HCT116 (cell line): ENCODE measurements at regions not wholly inside any gene's neighbourhood (a gene's known extent, or its start where the extent isn't known, plus 50 kb on each side); places are given as distances from the start of the nearest gene placed in this dataset.

ENCODE experiments used
- ATAC-seq: fragments of 200-7000 bp; cut with Tn5 transposase; 2 replicates; pipeline ENCODE4 v1.9.1; 2020; ENCODE audit warnings: mild to moderate bottlenecking, moderate library complexity
- BruUV-seq: library from RNA; stranded (reverse); fragments of 400-500 nt; replicated peaks from 2 replicates; lab custom pipeline; 2021; lab: Mats Ljungman, UMichigan
- CTCF ChIA-PET: fragments of 300-600 bp; sonication (Branson Sonifier 250); formaldehyde crosslinking; loops from one replicate; lab custom pipeline; 2021; ENCODE audit warnings: antibody characterized with exemption; lab: Charles Lee
- POLR2A ChIA-PET: fragments of 300-600, 350-600 bp; sonication (Branson Sonifier 250); formaldehyde crosslinking; loops from one replicate; lab custom pipeline; 2021; ENCODE audit warnings: antibody characterized with exemption; lab: Charles Lee
- RAD21 ChIA-PET, 2 experiments: fragments of 300-600 bp; sonication (Branson Sonifier 250); formaldehyde crosslinking; loops; one replicate each; lab custom pipeline; 2023; ENCODE audit warnings: low total read pairs in 2 of 2; ENCODE audit not compliant: uncharacterized antibody in 2 of 2, unreplicated experiment in 2 of 2, low non-redundant PET in 1 of 2; lab: Charles Lee
- DNase-seq: peaks from one replicate; pipeline ENCODE4 v3.0.0-alpha.2; 2010; ENCODE audit warnings: low read depth, low spot score
- H2AFZ ChIP-seq: fragments of 200-600 bp; shearing (Covaris generic), sonication (generic); 2 replicates; pipeline ENCODE4 v1.6.1; 2017; ENCODE audit warnings: low read depth, mixed run types, mixed read lengths, antibody characterized with exemption, low read length; ENCODE audit not compliant: poor library complexity, severe bottlenecking
- H3K27ac ChIP-seq: 2 replicates; pipeline ENCODE4 v1.5.1; 2012; ENCODE audit warnings: low read depth, low read length
- H3K27me3 ChIP-seq: fragments of 200-600 bp; sonication (generic); 2 replicates; pipeline ENCODE4 v1.6.1; 2016; ENCODE audit warnings: mixed run types, low read length, mixed read lengths; ENCODE audit not compliant: insufficient read depth
- H3K36me3 ChIP-seq, 2 experiments: fragments of 200-500 bp in 1 of 2; fragments of 200-600 bp in 1 of 2; sonication (Bioruptor generic) in 1 of 2; sonication (generic) in 1 of 2; 2 replicates each; pipeline versions ENCODE4 v1.5.1 to v1.6.1; 2014 to 2016; ENCODE audit warnings: low read length in 2 of 2, inconsistent platforms in 1 of 2, mixed read lengths in 1 of 2, mixed run types in 1 of 2; ENCODE audit not compliant: insufficient read depth in 2 of 2, control insufficient read depth in 1 of 2
- H3K4me1 ChIP-seq, 2 experiments: fragments of 200-600 bp in 1 of 2; sonication (generic) in 1 of 2; 2 replicates each; pipeline versions ENCODE4 v1.5.1 to v1.6.1; 2012 to 2017; ENCODE audit warnings: low read length in 2 of 2, inconsistent platforms in 1 of 2, mild to moderate bottlenecking in 1 of 2, mixed read lengths in 1 of 2, mixed run types in 1 of 2, moderate library complexity in 1 of 2; ENCODE audit not compliant: insufficient read depth in 2 of 2, control insufficient read depth in 1 of 2
- H3K4me2 ChIP-seq: fragments of 200-600 bp; sonication (generic); 2 replicates; pipeline ENCODE4 v1.6.1; 2017; ENCODE audit warnings: mixed run types, low read length, mixed read lengths
- H3K4me3 ChIP-seq, 2 experiments: fragments of 200-600 bp in 1 of 2; sonication (generic) in 1 of 2; replicated peaks in 1 of 2; 2 replicates each; pipeline ENCODE4 v1.5.1; 2011 to 2016; ENCODE audit warnings: low read length in 2 of 2, control low read depth in 1 of 2, low read depth in 1 of 2, mild to moderate bottlenecking in 1 of 2, mixed read lengths in 1 of 2, mixed run types in 1 of 2
- H3K79me2 ChIP-seq: fragments of 200-600 bp; sonication (generic); 2 replicates; pipeline ENCODE4 v1.6.1; 2017; ENCODE audit warnings: mild to moderate bottlenecking, mixed run types, low read length, moderate library complexity, mixed read lengths; ENCODE audit not compliant: insufficient read depth
- H3K9ac ChIP-seq: fragments of 200-600 bp; sonication (generic); 2 replicates; pipeline ENCODE4 v1.6.1; 2016; ENCODE audit warnings: low read length, mixed read lengths
- H3K9me2 ChIP-seq: fragments of 200-600 bp; sonication (generic), shearing (Covaris generic); 2 replicates; pipeline ENCODE4 v1.6.1; 2017; ENCODE audit warnings: mixed run types, mild to moderate bottlenecking, moderate library complexity; ENCODE audit not compliant: insufficient read depth
- H3K9me3 ChIP-seq, 2 experiments: fragments of 200-500 bp in 1 of 2; fragments of 200-600 bp in 1 of 2; sonication (Bioruptor generic) in 1 of 2; sonication (generic) in 1 of 2; 2 replicates each; pipeline ENCODE4 v1.6.1; 2014 to 2017; ENCODE audit warnings: low read length in 2 of 2, mixed read lengths in 2 of 2, inconsistent platforms in 1 of 2, low read depth in 1 of 2, mild to moderate bottlenecking in 1 of 2, mixed run types in 1 of 2, moderate library complexity in 1 of 2; ENCODE audit not compliant: control insufficient read depth in 1 of 2, insufficient read depth in 1 of 2
- H4K20me1 ChIP-seq: fragments of 200-600 bp; sonication (generic), shearing (Covaris generic); 2 replicates; pipeline ENCODE4 v1.6.1; 2017; ENCODE audit warnings: mixed run types, mild to moderate bottlenecking, moderate library complexity; ENCODE audit not compliant: insufficient read depth
- CBX3 ChIP-seq: IDR thresholded peaks from 2 replicates; pipeline ENCODE4 v1.6.1; 2012; ENCODE audit warnings: low read depth
- EGR1 ChIP-seq: IDR thresholded peaks from 2 replicates; pipeline ENCODE4 v1.6.1; 2012; ENCODE audit warnings: low read depth
- ELF1 ChIP-seq: IDR thresholded peaks from 2 replicates; pipeline ENCODE4 v1.6.1; 2012; ENCODE audit warnings: low read depth, borderline replicate concordance
- FOSL1 ChIP-seq: IDR thresholded peaks from 2 replicates; pipeline ENCODE4 v1.6.1; 2012; ENCODE audit warnings: low read depth
- MAX ChIP-seq: IDR thresholded peaks from 2 replicates; pipeline ENCODE4 v1.6.1; 2012
- POLR2A ChIP-seq: IDR thresholded peaks from 2 replicates; pipeline ENCODE4 v1.7.0; 2011; ENCODE audit warnings: borderline replicate concordance; ENCODE audit not compliant: insufficient read depth, insufficient read length; ENCODE audit errors: extremely low read depth
- POLR2AphosphoS5 ChIP-seq: IDR thresholded peaks from 2 replicates; pipeline ENCODE4 v1.6.1; 2011; ENCODE audit warnings: mild to moderate bottlenecking, low read depth, low read length, moderate library complexity
- RAD21 ChIP-seq: IDR thresholded peaks from 2 replicates; pipeline ENCODE4 v1.6.1; 2012; ENCODE audit warnings: low read depth, mild to moderate bottlenecking
- SRF ChIP-seq: IDR thresholded peaks from 2 replicates; pipeline ENCODE4 v1.6.1; 2012; ENCODE audit warnings: low read depth
- YY1 ChIP-seq: IDR thresholded peaks from 2 replicates; pipeline ENCODE4 v1.6.1; 2011; ENCODE audit warnings: low read length, low read depth, moderate library complexity, mild to moderate bottlenecking; ENCODE audit not compliant: insufficient replicate concordance; ENCODE audit errors: extremely low read depth
- intact Hi-C: fragments of 100-400 bp; cut with micrococcal nuclease; formaldehyde crosslinking; loops from 2 replicates; pipeline ENCODE4 v1.10.0; 2022
- TF ChIP-seq, protein P1 (sequence below), 3 experiments: fragments of 200-600 bp in 1 of 3; sonication (generic) in 1 of 3; IDR thresholded peaks in 2 of 3; conservative IDR thresholded peaks in 1 of 3; 2 replicates each; pipeline ENCODE4 v1.5.1; 2012 to 2017; ENCODE audit warnings: low read depth in 2 of 3, low read length in 2 of 3, antibody characterized with exemption in 1 of 3, borderline replicate concordance in 1 of 3, control low read depth in 1 of 3, mild to moderate bottlenecking in 1 of 3, mixed read lengths in 1 of 3, mixed run types in 1 of 3, moderate library complexity in 1 of 3; ENCODE audit not compliant: insufficient read depth in 1 of 3

DNA sequence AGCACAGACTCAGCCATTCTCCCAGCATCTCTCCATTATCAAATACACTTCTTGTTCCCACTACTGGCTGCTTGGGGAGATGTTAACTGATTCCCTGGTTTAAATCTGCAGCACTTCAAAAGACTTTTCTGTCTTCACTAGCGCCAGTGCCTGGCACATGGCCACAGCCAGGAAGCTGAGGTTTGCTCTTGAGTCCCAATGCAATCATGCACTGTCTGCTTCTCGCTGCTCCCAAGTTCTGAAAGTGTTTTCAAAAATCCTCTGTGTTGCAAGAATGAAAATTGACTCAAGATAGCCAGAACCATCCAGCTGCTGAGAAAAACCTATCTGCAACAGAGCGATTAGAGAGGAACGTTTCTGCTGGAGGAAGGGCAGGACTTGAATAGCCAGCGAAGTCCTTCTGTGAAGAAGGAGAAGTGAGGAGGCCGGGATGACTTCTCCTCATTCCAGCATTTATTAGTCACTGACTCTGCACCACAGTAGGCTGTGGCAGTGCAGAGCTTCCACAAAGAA, 358.4 kb upstream of the NR2F2 start:
- H3K79me2 ChIP-seq: no peaks in the 10 kb centered on the region
- H3K4me1 ChIP-seq: no peaks in the 10 kb centered on the region
- H3K9ac ChIP-seq: no peak overlapping the region
- intact Hi-C loops: no loop called here
- no peaks in the 10 kb centered on the region for H3K36me3 ChIP-seq
- RAD21 ChIA-PET: no interaction called here
- POLR2A ChIA-PET: no interaction called here
- TF ChIP-seq RAD21 (no peak), CBX3 (no peak), EGR1 (no peak), SRF (no peak)
- TF ChIP-seq, protein P1, sequence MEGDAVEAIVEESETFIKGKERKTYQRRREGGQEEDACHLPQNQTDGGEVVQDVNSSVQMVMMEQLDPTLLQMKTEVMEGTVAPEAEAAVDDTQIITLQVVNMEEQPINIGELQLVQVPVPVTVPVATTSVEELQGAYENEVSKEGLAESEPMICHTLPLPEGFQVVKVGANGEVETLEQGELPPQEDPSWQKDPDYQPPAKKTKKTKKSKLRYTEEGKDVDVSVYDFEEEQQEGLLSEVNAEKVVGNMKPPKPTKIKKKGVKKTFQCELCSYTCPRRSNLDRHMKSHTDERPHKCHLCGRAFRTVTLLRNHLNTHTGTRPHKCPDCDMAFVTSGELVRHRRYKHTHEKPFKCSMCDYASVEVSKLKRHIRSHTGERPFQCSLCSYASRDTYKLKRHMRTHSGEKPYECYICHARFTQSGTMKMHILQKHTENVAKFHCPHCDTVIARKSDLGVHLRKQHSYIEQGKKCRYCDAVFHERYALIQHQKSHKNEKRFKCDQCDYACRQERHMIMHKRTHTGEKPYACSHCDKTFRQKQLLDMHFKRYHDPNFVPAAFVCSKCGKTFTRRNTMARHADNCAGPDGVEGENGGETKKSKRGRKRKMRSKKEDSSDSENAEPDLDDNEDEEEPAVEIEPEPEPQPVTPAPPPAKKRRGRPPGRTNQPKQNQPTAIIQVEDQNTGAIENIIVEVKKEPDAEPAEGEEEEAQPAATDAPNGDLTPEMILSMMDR (IDR thresholded peaks at IDR 0.05 in 2 of 3, conservative IDR thresholded peaks at IDR 0.05 in 1 of 3; ENCODE audit: borderline replicate concordance in 1 of 3, insufficient read depth in 1 of 3, low read depth in 2 of 3, low read length in 2 of 3): no peak
- TF ChIP-seq, all 23 proteins: peak for 0
- Histone ChIP-seq H3K9me2 (no peaks in the 10 kb centered on the region), H2AFZ (no peak overlapping the region), H3K27ac (no peak overlapping the region), H3K4me2 (no peak overlapping the region), H3K4me3 (no peak overlapping the region), H3K27me3 (no peaks in the 10 kb centered on the region), H3K9me3 (no peaks in the 10 kb centered on the region), H4K20me1 (no peaks in the 10 kb centered on the region)
- CTCF ChIA-PET: no interaction called here
- DNase-seq (no peak), ATAC-seq (no peak)
- BruUV-seq: no TSS peak

GRCh38 chr15:95972812-95973211, 357.7 kb upstream of the NR2F2 start:
- H3K9ac ChIP-seq: no peak overlapping the region
- no peaks in the 10 kb centered on the region for H3K9me2 ChIP-seq
- TF ChIP-seq RAD21: no peak
- no peak for TF ChIP-seq POLR2A
- no peak for TF ChIP-seq EGR1
- no peak for TF ChIP-seq POLR2AphosphoS5
- no peak for TF ChIP-seq FOSL1
- no peak for TF ChIP-seq MAX
- TF ChIP-seq YY1: no peak
- no peak for TF ChIP-seq ELF1
- TF ChIP-seq SRF: no peak
- H4K20me1 ChIP-seq: no peaks in the 10 kb centered on the region
- intact Hi-C loops: no loop called here
- H2AFZ ChIP-seq: no peak overlapping the region
- no peaks in the 10 kb centered on the region for H3K27me3 ChIP-seq
- H3K9me3 ChIP-seq: no peaks in the 10 kb centered on the region
- no peak overlapping the region for H3K4me3 ChIP-seq
- no peak overlapping the region for H3K4me2 ChIP-seq
- no peak for DNase-seq
- no peaks in the 10 kb centered on the region for H3K79me2 ChIP-seq
- H3K27ac ChIP-seq: no peak overlapping the region
- no peaks in the 10 kb centered on the region for H3K36me3 ChIP-seq
- POLR2A ChIA-PET: no interaction called here
- ATAC-seq: no peak
- CTCF ChIA-PET: no interaction called here
- no peaks in the 10 kb centered on the region for H3K4me1 ChIP-seq
- no TSS peak for BruUV-seq
- RAD21 ChIA-PET: no interaction called here
